ENCODE measurements at regions not wholly inside any gene's neighbourhood (a gene's known extent, or its start where the extent isn't known, plus 50 kb on each side); places are given as distances from the start of the nearest gene placed in this dataset.

DNA sequence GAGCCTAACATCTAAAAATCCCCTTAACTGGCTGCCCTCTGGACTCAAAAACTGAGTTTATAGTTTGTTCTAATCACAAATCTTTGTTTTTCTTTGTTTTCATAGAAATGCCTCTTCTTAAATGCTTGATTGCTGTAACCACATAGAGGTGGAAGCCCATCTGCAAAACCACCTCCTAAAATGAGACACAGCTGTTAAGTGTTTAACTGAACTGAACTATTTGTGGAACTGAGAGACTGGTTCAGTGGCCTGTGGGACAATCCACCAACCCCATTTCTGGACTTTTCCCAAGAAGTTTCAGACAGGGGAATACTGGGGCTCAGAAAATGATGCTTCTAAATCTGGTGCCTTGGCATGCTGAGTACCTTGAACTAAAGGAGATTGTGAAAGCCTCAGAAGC, 50.9 kb upstream of the TM9SF2 start:
- TF ChIP-seq CTCF (IDR thresholded peaks at IDR 0.05) (no peak), EZH2 (IDR thresholded peaks at IDR 0.05; ENCODE audit: borderline replicate concordance, insufficient read depth, low read depth, low read length, poor library complexity, severe bottlenecking) (no peak)

All from B cell (primary cell).